H1 (cell line): ENCODE measurements at regions not wholly inside any gene's neighbourhood (a gene's known extent, or its start where the extent isn't known, plus 50 kb on each side); places are given as distances from the start of the nearest gene placed in this dataset.

Experiments
- CTCF ChIA-PET: fragments of 300-600 bp; sonication (Branson Sonifier 250); formaldehyde crosslinking; loops from one replicate; lab custom pipeline; 2021; ENCODE audit not compliant: partially characterized antibody; lab: Charles Lee
- POLR2A ChIA-PET: fragments of 300-600 bp; sonication (Branson Sonifier 250); formaldehyde crosslinking; loops from one replicate; lab custom pipeline; 2021; ENCODE audit warnings: inconsistent platforms; ENCODE audit not compliant: partially characterized antibody; lab: Charles Lee
- DNase-seq, 2 experiments: peaks; one replicate each; pipeline versions ENCODE4 v3.0.0 to v3.0.0-alpha.2; 2010 to 2022; ENCODE audit warnings: low spot score in 2 of 2, low read depth in 1 of 2, mixed read lengths in 1 of 2
- FAIRE-seq: peaks from 2 replicates; lab custom pipeline; 2011; peaks lifted over from hg19 to GRCh38; lab: Jason Lieb, UNC
- H2AFZ ChIP-seq: 2 replicates; pipeline ENCODE4 v1.8.1; 2012; ENCODE audit warnings: low read length, inconsistent platforms
- H2AK5ac ChIP-seq: 2 replicates; pipeline ENCODE4 v1.6.1; 2013; ENCODE audit warnings: low read depth, low read length
- H2BK120ac ChIP-seq: replicated peaks from 2 replicates; pipeline ENCODE3; 2013; ENCODE audit warnings: low read depth, low read length, inconsistent platforms
- H2BK12ac ChIP-seq: 2 replicates; pipeline ENCODE4 v1.6.1; 2013; ENCODE audit warnings: low read depth, low read length
- H2BK15ac ChIP-seq: 2 replicates; pipeline ENCODE4 v1.6.1; 2013; ENCODE audit warnings: low read length
- H2BK20ac ChIP-seq: 2 replicates; pipeline ENCODE4 v1.6.1; 2013; ENCODE audit warnings: low read length
- H2BK5ac ChIP-seq: 2 replicates; pipeline ENCODE4 v1.6.1; 2013; ENCODE audit warnings: low read depth, low read length
- H3K14ac ChIP-seq: 2 replicates; pipeline ENCODE4 v1.6.1; 2013; ENCODE audit warnings: inconsistent platforms; ENCODE audit not compliant: insufficient read length
- H3K18ac ChIP-seq: 2 replicates; pipeline ENCODE4 v1.6.1; 2013; ENCODE audit warnings: low read length; ENCODE audit errors: extremely low read depth
- H3K23ac ChIP-seq: 2 replicates; pipeline ENCODE4 v1.6.1; 2013; ENCODE audit warnings: inconsistent platforms; ENCODE audit not compliant: insufficient read length
- H3K23me2 ChIP-seq: 2 replicates; pipeline ENCODE4 v1.6.1; 2013; ENCODE audit warnings: low read depth, low read length
- H3K27ac ChIP-seq: 2 replicates; pipeline ENCODE4 v1.6.1; 2011; ENCODE audit warnings: low read depth, low read length, inconsistent platforms
- H3K27me3 ChIP-seq, 4 experiments: replicated peaks in 1 of 4; 1 replicate in 1 of 4; 2 replicates in 3 of 4; pipeline versions ENCODE4 v1.6.1 to v1.8.1; 2011 to 2013; ENCODE audit warnings: low read length in 3 of 4, mild to moderate bottlenecking in 3 of 4, inconsistent platforms in 2 of 4, mixed read lengths in 2 of 4, moderate library complexity in 1 of 4; ENCODE audit not compliant: control insufficient read depth in 3 of 4, insufficient read depth in 3 of 4; ENCODE audit errors: extremely low read depth in 1 of 4
- H3K36me3 ChIP-seq, 4 experiments: 2 replicates each; pipeline versions ENCODE4 v1.6.1 to v1.8.1; 2011 to 2013; ENCODE audit warnings: mild to moderate bottlenecking in 4 of 4, low read length in 3 of 4, moderate library complexity in 2 of 4, control low read depth in 1 of 4, inconsistent platforms in 1 of 4; ENCODE audit not compliant: insufficient read depth in 4 of 4, control insufficient read depth in 2 of 4
- H3K4ac ChIP-seq: replicated peaks from 2 replicates; pipeline ENCODE3; 2013; ENCODE audit warnings: low read length, low read depth, mixed read lengths, inconsistent platforms; ENCODE audit not compliant: insufficient read length
- H3K4me1 ChIP-seq, 4 experiments: replicated peaks in 1 of 4; 1 replicate in 1 of 4; 2 replicates in 3 of 4; pipeline versions ENCODE4 v1.6.1 to v1.8.1; 2011 to 2013; ENCODE audit warnings: low read length in 3 of 4, inconsistent platforms in 2 of 4, mixed read lengths in 1 of 4; ENCODE audit not compliant: insufficient read depth in 4 of 4, control insufficient read depth in 3 of 4
- H3K4me2 ChIP-seq, 2 experiments: 2 replicates each; pipeline versions ENCODE4 v1.6.1 to v1.8.1; 2011 to 2013; ENCODE audit warnings: low read depth in 2 of 2, low read length in 2 of 2, control low read depth in 1 of 2, inconsistent platforms in 1 of 2, mild to moderate bottlenecking in 1 of 2; ENCODE audit not compliant: insufficient read depth in 1 of 2
- H3K4me3 ChIP-seq, 4 experiments: fragments of 200-600, 300-600 bp in 1 of 4; sonication (generic), shearing (Covaris generic), sonication (Bioruptor Twin) in 1 of 4; 2 replicates each; pipeline versions ENCODE4 v1.5.1 to v1.8.1; 2011 to 2016; ENCODE audit warnings: low read length in 4 of 4, low read depth in 3 of 4, control low read depth in 2 of 4, inconsistent platforms in 2 of 4, mild to moderate bottlenecking in 2 of 4, mixed read lengths in 1 of 4, moderate library complexity in 1 of 4; ENCODE audit not compliant: insufficient read depth in 2 of 4; ENCODE audit errors: extremely low read depth in 1 of 4
- H3K56ac ChIP-seq: replicated peaks from 2 replicates; pipeline ENCODE3; 2013; ENCODE audit warnings: low read depth, mild to moderate bottlenecking, mixed read lengths, low read length, inconsistent platforms; ENCODE audit not compliant: insufficient read length
- H3K79me1 ChIP-seq: 2 replicates; pipeline ENCODE4 v1.6.1; 2013; ENCODE audit warnings: low read depth, low read length, control low read depth
- H3K79me2 ChIP-seq, 2 experiments: 2 replicates each; pipeline versions ENCODE4 v1.6.1 to v1.8.1; 2012 to 2013; ENCODE audit warnings: low read length in 2 of 2, mild to moderate bottlenecking in 2 of 2, inconsistent platforms in 1 of 2; ENCODE audit not compliant: insufficient read depth in 2 of 2, control insufficient read depth in 1 of 2
- H3K9ac ChIP-seq, 4 experiments: replicated peaks in 1 of 4; 1 replicate in 1 of 4; 2 replicates in 3 of 4; pipeline versions ENCODE4 v1.6.1 to v1.8.1; 2011 to 2013; ENCODE audit warnings: low read depth in 3 of 4, low read length in 3 of 4, control low read depth in 2 of 4, mild to moderate bottlenecking in 2 of 4, moderate library complexity in 2 of 4, inconsistent platforms in 1 of 4; ENCODE audit errors: extremely low read depth in 1 of 4
- H3K9me3 ChIP-seq, 2 experiments: 2 replicates each; pipeline versions ENCODE4 v1.6.1 to v1.8.1; 2012 to 2013; ENCODE audit warnings: mild to moderate bottlenecking in 2 of 2, moderate library complexity in 2 of 2, control low read depth in 1 of 2, inconsistent platforms in 1 of 2, low read depth in 1 of 2, low read length in 1 of 2, mixed read lengths in 1 of 2; ENCODE audit not compliant: insufficient read depth in 2 of 2
- H4K20me1 ChIP-seq, 2 experiments: replicated peaks in 1 of 2; 2 replicates each; pipeline versions ENCODE3 to v1.8.1; 2011 to 2013; ENCODE audit warnings: inconsistent platforms in 2 of 2, low read length in 2 of 2, mild to moderate bottlenecking in 1 of 2; ENCODE audit not compliant: insufficient read depth in 2 of 2, control insufficient read depth in 1 of 2
- H4K5ac ChIP-seq: 2 replicates; pipeline ENCODE4 v1.6.1; 2013; ENCODE audit warnings: low read length, low read depth, mixed read lengths, inconsistent platforms; ENCODE audit not compliant: insufficient read length
- H4K8ac ChIP-seq: 2 replicates; pipeline ENCODE4 v1.8.0; 2013; ENCODE audit warnings: mild to moderate bottlenecking, moderate library complexity, low read length, inconsistent platforms; ENCODE audit not compliant: insufficient read depth; ENCODE audit errors: extremely low read depth
- H4K91ac ChIP-seq: replicated peaks from 2 replicates; pipeline ENCODE3; 2013; ENCODE audit warnings: low read length, mixed read lengths, inconsistent platforms; ENCODE audit not compliant: insufficient read length
- ASH2L ChIP-seq: fragments of 200-600, 300-600 bp; sonication (generic); IDR thresholded peaks from one replicate; pipeline ENCODE4 v1.7.1; 2017; ENCODE audit warnings: low read length
- BACH1 ChIP-seq: IDR thresholded peaks from 2 replicates; pipeline ENCODE4 v1.6.1; 2012; ENCODE audit warnings: low read length, improper control_type of control experiment
- BCL11A ChIP-seq, 2 experiments: IDR thresholded peaks; one replicate each; pipeline ENCODE4 v1.6.1; 2011; ENCODE audit warnings: low read depth in 2 of 2, low read length in 2 of 2, mild to moderate bottlenecking in 2 of 2
- CHD1 ChIP-seq: IDR thresholded peaks from 2 replicates; pipeline ENCODE4 v1.6.1; 2012; ENCODE audit warnings: low read depth, low read length, improper control_type of control experiment
- CREB1 ChIP-seq: IDR thresholded peaks from 2 replicates; pipeline ENCODE4 v1.6.1; 2012; ENCODE audit warnings: inconsistent platforms
- EGR1 ChIP-seq: IDR thresholded peaks from 2 replicates; pipeline ENCODE4 v1.6.1; 2011; ENCODE audit warnings: low read depth, low read length, borderline replicate concordance
- GABPA ChIP-seq: IDR thresholded peaks from 2 replicates; pipeline ENCODE4 v1.6.1; 2011; ENCODE audit warnings: mild to moderate bottlenecking, low read length, moderate library complexity, borderline replicate concordance; ENCODE audit not compliant: insufficient read depth
- GTF2F1 ChIP-seq: IDR thresholded peaks from 2 replicates; pipeline ENCODE4 v1.6.1; 2012; ENCODE audit warnings: low read depth, low read length, improper control_type of control experiment, borderline replicate concordance
- JUN ChIP-seq: IDR thresholded peaks from 2 replicates; pipeline ENCODE4 v1.6.1; 2011; ENCODE audit warnings: low read depth, mild to moderate bottlenecking, improper control_type of control experiment, low read length
- KDM1A ChIP-seq: fragments of 200-600, 300-600 bp; sonication (generic); IDR thresholded peaks from 2 replicates; pipeline ENCODE4 v1.7.1; 2016; ENCODE audit warnings: mild to moderate bottlenecking, low read length, borderline replicate concordance
- MAFK ChIP-seq: IDR thresholded peaks from 2 replicates; pipeline ENCODE4 v1.6.1; 2012; ENCODE audit warnings: low read depth, mild to moderate bottlenecking, improper control_type of control experiment, low read length
- NRF1 ChIP-seq: IDR thresholded peaks from 2 replicates; pipeline ENCODE4 v1.6.1; 2011; ENCODE audit warnings: mild to moderate bottlenecking, low read depth, low read length, improper control_type of control experiment
- POU5F1 ChIP-seq: IDR thresholded peaks from 2 replicates; pipeline ENCODE4 v1.6.1; 2011; ENCODE audit warnings: low read depth, mild to moderate bottlenecking, low read length, moderate library complexity
- RNF2 ChIP-seq: fragments of 200-900, 300-1000 bp; sonication (generic); IDR thresholded peaks from 2 replicates; pipeline ENCODE4 v1.7.1; 2016; ENCODE audit warnings: borderline replicate concordance, low read depth, mild to moderate bottlenecking, antibody characterized with exemption, low read length; ENCODE audit not compliant: poor library complexity, severe bottlenecking; ENCODE audit errors: missing control alignments
- RXRA ChIP-seq: IDR thresholded peaks from 2 replicates; pipeline ENCODE4 v1.6.1; 2011; ENCODE audit warnings: low read depth, mild to moderate bottlenecking, low read length, moderate library complexity; ENCODE audit not compliant: insufficient read depth
- ZNF274 ChIP-seq: IDR thresholded peaks from 2 replicates; pipeline ENCODE4 v1.7.0; 2012; ENCODE audit warnings: low read length, borderline replicate concordance; ENCODE audit errors: extremely low read depth
- WGBS, 2 experiments: shearing (Covaris generic) in 1 of 2; methylation state at CpG; one replicate each; pipeline versions ENCODE4 v1.1.6 to v1.1.7; 2013 to 2015; ENCODE audit warnings: low lambda C conversion rate in 2 of 2, mixed read lengths in 2 of 2, inconsistent platforms in 1 of 2, low coverage in 1 of 2, missing lambda C conversion rate in 1 of 2; ENCODE audit not compliant: insufficient replicate concordance in 2 of 2, insufficient coverage in 1 of 2, insufficient read length in 1 of 2; ENCODE audit errors: extremely low coverage in 1 of 2, missing lambda C conversion rate in 1 of 2; 5-methylcytosine and 5-hydroxymethylcytosine counted together

DNA sequence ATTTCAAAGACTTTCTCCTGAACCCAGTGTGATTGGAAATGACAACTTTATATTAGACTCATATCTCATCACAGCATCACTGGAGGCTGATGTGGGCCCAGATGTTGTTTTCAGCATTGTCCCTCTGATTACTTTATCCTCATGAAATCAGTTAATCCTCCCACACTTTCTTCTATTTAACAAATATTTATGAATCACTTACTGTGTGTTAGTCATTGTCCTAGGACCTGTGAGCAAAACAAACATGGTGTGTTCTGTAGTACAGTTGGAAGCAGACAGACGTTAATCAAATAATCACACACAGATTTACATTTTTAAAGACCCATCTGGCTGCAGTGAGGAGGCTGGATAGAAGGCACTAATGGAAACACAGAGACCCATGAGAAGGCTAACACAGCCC, 383.7 kb downstream of the PRDM2 start:
- H4K5ac ChIP-seq, result no peak overlapping the region
- H3K27me3 ChIP-seq, result no peaks in the 10 kb centered on the region
- no peak overlapping the region for H3K4me2 ChIP-seq
- no peak overlapping the region for H2BK15ac ChIP-seq
- no peak overlapping the region for H2BK120ac ChIP-seq
- ChIA-PET POLR2A (no interaction called here), CTCF (no interaction called here)
- no peak overlapping the region for H3K4ac ChIP-seq
- no peaks in the 10 kb centered on the region for H3K4me1 ChIP-seq
- WGBS, 2 experiments, result 100% methylated on average over 1 of the region's 1 CpG; no CpG with 5 or more reads in 1 of the 2 experiments
- no peak overlapping the region for H3K23ac ChIP-seq
- no peak overlapping the region for H4K8ac ChIP-seq
- H3K9me3 ChIP-seq, result no peaks in the 10 kb centered on the region
- FAIRE-seq (no peak), DNase-seq (no peak)
- H2AK5ac ChIP-seq, result no peak overlapping the region
- no peak overlapping the region for H3K56ac ChIP-seq
- no peak overlapping the region for H2BK5ac ChIP-seq
- no peak overlapping the region for H3K27ac ChIP-seq
- no peak overlapping the region for H2AFZ ChIP-seq
- no peak overlapping the region for H2BK12ac ChIP-seq
- no peaks in the 10 kb centered on the region for H4K20me1 ChIP-seq
- no peaks in the 10 kb centered on the region for H3K23me2 ChIP-seq
- no peaks in the 10 kb centered on the region for H3K79me2 ChIP-seq
- H4K91ac ChIP-seq, result no peak overlapping the region
- no peaks in the 10 kb centered on the region for H3K36me3 ChIP-seq
- H3K9ac ChIP-seq, result no peak overlapping the region
- no peak overlapping the region for H2BK20ac ChIP-seq
- no peak overlapping the region for H3K18ac ChIP-seq
- no peak overlapping the region for H3K14ac ChIP-seq
- no peaks in the 10 kb centered on the region for H3K79me1 ChIP-seq
- H3K4me3 ChIP-seq, result no peak overlapping the region
- TF ChIP-seq BACH1 (no peak), KDM1A (no peak), GTF2F1 (no peak), POU5F1 (no peak), BCL11A (IDR thresholded peaks at IDR 0.05; ENCODE audit: low read depth in 2 of 2, low read length in 2 of 2) (no peak), MAFK (no peak), CREB1 (no peak), JUN (no peak), EGR1 (no peak), RXRA (no peak), RNF2 (no peak), ASH2L (no peak), ZNF274 (no peak), NRF1 (no peak), GABPA (no peak), CHD1 (no peak)
